Spleen (tissue), 11 donors: ENCODE measurements at regions not wholly inside any gene's neighbourhood (a gene's known extent, or its start where the extent isn't known, plus 50 kb on each side); places are given as distances from the start of the nearest gene placed in this dataset.

Experiments used
- DNase-seq: peaks from one replicate; pipeline ENCODE4 v3.0.0-alpha.2; 2020
- H3K27ac ChIP-seq, 8 donors: fragments of 200-600 bp; sonication (generic) in 7 of 8; 1 replicate in 4 of 8; 2 replicates in 4 of 8; pipeline versions ENCODE4 v1.5.0 to v1.8.0; 2016 to 2021; ENCODE audit warnings: inconsistent platforms in 4 of 8, mild to moderate bottlenecking in 4 of 8, moderate library complexity in 1 of 8
- H3K27me3 ChIP-seq, 7 donors: fragments of 200-600 bp; sonication (generic) in 6 of 7; replicated peaks in 1 of 7; 1 replicate in 4 of 7; 2 replicates in 3 of 7; pipeline versions ENCODE4 v1.5.0 to v1.8.0; 2016 to 2021; ENCODE audit warnings: inconsistent platforms in 3 of 7, mild to moderate bottlenecking in 1 of 7
- H3K36me3 ChIP-seq, 6 donors: fragments of 200-600 bp; sonication (generic) in 5 of 6; 1 replicate in 4 of 6; 2 replicates in 2 of 6; pipeline versions ENCODE4 v1.5.0 to v1.8.0; 2016 to 2021; ENCODE audit warnings: inconsistent platforms in 2 of 6
- H3K4me1 ChIP-seq, 6 donors: fragments of 200-600 bp; sonication (generic) in 5 of 6; 1 replicate in 3 of 6; 2 replicates in 3 of 6; pipeline versions ENCODE4 v1.5.0 to v1.8.0; 2016 to 2021; ENCODE audit warnings: inconsistent platforms in 3 of 6
- H3K4me3 ChIP-seq, 8 donors: fragments of 200-600 bp; sonication (generic) in 7 of 8; 1 replicate in 4 of 8; 2 replicates in 4 of 8; pipeline versions ENCODE4 v1.5.0 to v1.8.0; 2016 to 2021; ENCODE audit warnings: inconsistent platforms in 4 of 8, mild to moderate bottlenecking in 4 of 8, moderate library complexity in 2 of 8
- H3K9me3 ChIP-seq, 8 donors: fragments of 200-600 bp; sonication (generic) in 7 of 8; 1 replicate in 4 of 8; 2 replicates in 4 of 8; pipeline versions ENCODE4 v1.5.0 to v1.8.0; 2016 to 2021; ENCODE audit warnings: inconsistent platforms in 4 of 8
- POLR2A ChIP-seq, 3 donors: fragments of 450-650 bp; IDR thresholded peaks; one replicate each; pipeline ENCODE4 v1.5.1; 2017; ENCODE audit warnings: antibody characterized with exemption in 3 of 3, mild to moderate bottlenecking in 1 of 3
- POLR2AphosphoS5 ChIP-seq, 3 donors: sonication (generic); formaldehyde crosslinking; IDR thresholded peaks; one replicate each; pipeline ENCODE4 v1.5.1; 2017; ENCODE audit warnings: antibody characterized with exemption in 3 of 3
- WGBS, 5 donors: extraction: QIAGEN DNeasy Blood & Tissue Kit in 3 of 5; methylation state at CpG; one replicate each; pipeline versions ENCODE4 v1.1.5 to v1.1.7; 2013 to 2018; 5-methylcytosine and 5-hydroxymethylcytosine counted together
- intact Hi-C: fragments of 100-400 bp; cut with DNase I; formaldehyde crosslinking; loops from one replicate; pipeline ENCODE4 v1.15.0; 2023; ENCODE audit warnings: low total_unique reads
- TF ChIP-seq, protein P1 (sequence below), 11 experiments: fragments of 200-600 bp in 7 of 11; fragments of 450-650 bp in 4 of 11; sonication (generic) in 4 of 11; IDR thresholded peaks in 8 of 11; conservative IDR thresholded peaks in 3 of 11; 1 replicate in 7 of 11; 2 replicates in 4 of 11; pipeline versions ENCODE4 v1.4.0 to v1.8.0; 2016 to 2021; ENCODE audit warnings: antibody characterized with exemption in 11 of 11, inconsistent platforms in 4 of 11, mild to moderate bottlenecking in 1 of 11
- donor health status: healthy with polysubstance abuse.
- donor health status: DM: no; HTN: no; CAD: no; lungs with moderate emphysema.
- donor health status: DM: no; HTN: no; CAD: no.
- donor health status: Bipolar disorder and iron deficiency.
- donor health status: healthy.
- donor health status: DM: no; HTN: no; CAD: no.
- donor health status: DM: yes; HTN: yes; CAD: no.

DNA sequence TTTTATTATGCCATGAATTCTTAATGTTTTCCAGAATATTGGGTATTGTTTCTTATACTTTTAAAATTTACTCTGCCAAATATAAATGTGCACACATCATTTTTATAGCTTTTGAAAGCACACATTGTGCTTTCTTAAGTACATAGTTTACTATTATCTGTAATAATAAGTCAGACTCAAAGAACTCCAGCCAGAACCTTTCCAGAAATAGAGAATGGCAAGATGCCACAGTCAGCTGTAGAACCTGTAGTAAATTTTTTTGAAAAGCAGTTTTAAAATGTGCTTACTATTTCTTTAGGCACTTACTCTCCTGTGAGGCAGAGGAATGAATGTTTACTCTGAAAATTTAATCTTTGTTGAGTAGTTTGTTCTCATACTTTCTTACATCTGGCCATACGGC lies 1287.1 kb downstream of the PCDH9 start:
- intact Hi-C loops = no loop called here
- no peak for DNase-seq
- 89 to 94% (median 93%) methylated on average over 1 of the region's 1 CpG for WGBS, 5 donors

DNA sequence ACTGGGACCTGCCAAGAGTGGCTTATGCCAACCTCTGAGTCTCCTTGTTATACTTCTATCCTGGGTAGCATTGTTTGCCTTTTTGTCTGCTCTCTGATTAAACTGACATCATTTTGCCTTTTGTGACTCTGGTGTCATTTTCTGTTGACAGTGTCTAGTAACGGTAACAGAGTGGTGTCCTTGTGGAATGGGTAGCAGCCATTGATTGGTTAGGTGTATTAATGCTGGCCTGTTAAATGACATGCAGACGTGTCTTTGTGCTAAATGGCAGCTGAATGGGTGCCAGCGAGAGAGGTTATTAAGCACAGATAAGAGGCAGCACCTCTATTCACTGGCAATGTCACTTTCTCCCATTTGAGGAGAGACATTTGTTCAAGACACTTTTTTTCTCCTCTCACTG lies 1289.4 kb downstream of the PCDH9 start:
- intact Hi-C loops = no loop called here
- no peaks in the 10 kb centered on the region for H3K27me3 ChIP-seq
- H3K4me3 ChIP-seq = no peak overlapping the region
- no peaks in the 10 kb centered on the region for H3K36me3 ChIP-seq
- H3K27ac ChIP-seq = no peak overlapping the region
- WGBS, 5 donors = 79 to 88% (median 84%) methylated on average over 3 of the region's 3 CpGs
- DNase-seq = no peak
- H3K9me3 ChIP-seq = no peaks in the 10 kb centered on the region
- no peaks in the 10 kb centered on the region for H3K4me1 ChIP-seq
- no peak for TF ChIP-seq POLR2AphosphoS5 (IDR thresholded peaks at IDR 0.05)
- no peak for TF ChIP-seq POLR2A (IDR thresholded peaks at IDR 0.05)
- TF ChIP-seq, protein P1, sequence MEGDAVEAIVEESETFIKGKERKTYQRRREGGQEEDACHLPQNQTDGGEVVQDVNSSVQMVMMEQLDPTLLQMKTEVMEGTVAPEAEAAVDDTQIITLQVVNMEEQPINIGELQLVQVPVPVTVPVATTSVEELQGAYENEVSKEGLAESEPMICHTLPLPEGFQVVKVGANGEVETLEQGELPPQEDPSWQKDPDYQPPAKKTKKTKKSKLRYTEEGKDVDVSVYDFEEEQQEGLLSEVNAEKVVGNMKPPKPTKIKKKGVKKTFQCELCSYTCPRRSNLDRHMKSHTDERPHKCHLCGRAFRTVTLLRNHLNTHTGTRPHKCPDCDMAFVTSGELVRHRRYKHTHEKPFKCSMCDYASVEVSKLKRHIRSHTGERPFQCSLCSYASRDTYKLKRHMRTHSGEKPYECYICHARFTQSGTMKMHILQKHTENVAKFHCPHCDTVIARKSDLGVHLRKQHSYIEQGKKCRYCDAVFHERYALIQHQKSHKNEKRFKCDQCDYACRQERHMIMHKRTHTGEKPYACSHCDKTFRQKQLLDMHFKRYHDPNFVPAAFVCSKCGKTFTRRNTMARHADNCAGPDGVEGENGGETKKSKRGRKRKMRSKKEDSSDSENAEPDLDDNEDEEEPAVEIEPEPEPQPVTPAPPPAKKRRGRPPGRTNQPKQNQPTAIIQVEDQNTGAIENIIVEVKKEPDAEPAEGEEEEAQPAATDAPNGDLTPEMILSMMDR (IDR thresholded peaks at IDR 0.05 in 8 of 11, conservative IDR thresholded peaks at IDR 0.05 in 3 of 11) = no peak

More for the DNA sequence above, 1287.1 kb downstream of the PCDH9 start:
- no peak overlapping the region for H3K4me3 ChIP-seq
- no peaks in the 10 kb centered on the region for H3K27me3 ChIP-seq
- TF ChIP-seq POLR2A (IDR thresholded peaks at IDR 0.05) (no peak), POLR2AphosphoS5 (IDR thresholded peaks at IDR 0.05) (no peak)
- TF ChIP-seq, protein P1 (IDR thresholded peaks at IDR 0.05 in 8 of 11, conservative IDR thresholded peaks at IDR 0.05 in 3 of 11) = no peak
- no peaks in the 10 kb centered on the region for H3K36me3 ChIP-seq
- H3K4me1 ChIP-seq = no peaks in the 10 kb centered on the region
- no peaks in the 10 kb centered on the region for H3K9me3 ChIP-seq
- no peak overlapping the region for H3K27ac ChIP-seq

DNA sequence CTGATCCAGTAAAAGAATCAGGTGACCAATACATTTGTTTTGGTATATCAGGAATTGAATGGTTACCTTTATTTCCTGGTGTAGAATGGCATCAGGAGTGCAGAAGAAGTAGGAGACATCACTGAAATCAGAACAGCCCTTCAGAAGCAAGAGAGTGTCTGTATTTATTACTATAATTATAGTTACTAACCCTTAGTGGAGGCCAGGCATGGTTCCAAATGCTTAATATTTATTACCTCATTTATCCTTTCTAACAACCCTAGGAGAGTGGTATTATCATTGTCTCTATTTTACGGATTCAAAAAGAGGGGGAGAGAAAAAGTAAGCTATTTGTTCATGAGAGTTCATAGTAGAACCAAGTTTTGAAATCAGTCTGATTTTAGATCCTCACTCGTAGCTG lies 1292.9 kb downstream of the PCDH9 start:
- no peaks in the 10 kb centered on the region for H3K27me3 ChIP-seq
- TF ChIP-seq, protein P1 (IDR thresholded peaks at IDR 0.05 in 8 of 11, conservative IDR thresholded peaks at IDR 0.05 in 3 of 11) = no peak
- TF ChIP-seq POLR2A (IDR thresholded peaks at IDR 0.05) (no peak), POLR2AphosphoS5 (IDR thresholded peaks at IDR 0.05) (no peak)
- intact Hi-C loops = no loop called here
- 72 to 89% (median 78%) methylated on average over 2 of the region's 2 CpGs for WGBS, 5 donors
- DNase-seq = no peak
- H3K36me3 ChIP-seq = no peaks in the 10 kb centered on the region
- H3K27ac ChIP-seq = no peak overlapping the region
- no peak overlapping the region for H3K4me3 ChIP-seq
- no peaks in the 10 kb centered on the region for H3K4me1 ChIP-seq
- no peaks in the 10 kb centered on the region for H3K9me3 ChIP-seq

DNA sequence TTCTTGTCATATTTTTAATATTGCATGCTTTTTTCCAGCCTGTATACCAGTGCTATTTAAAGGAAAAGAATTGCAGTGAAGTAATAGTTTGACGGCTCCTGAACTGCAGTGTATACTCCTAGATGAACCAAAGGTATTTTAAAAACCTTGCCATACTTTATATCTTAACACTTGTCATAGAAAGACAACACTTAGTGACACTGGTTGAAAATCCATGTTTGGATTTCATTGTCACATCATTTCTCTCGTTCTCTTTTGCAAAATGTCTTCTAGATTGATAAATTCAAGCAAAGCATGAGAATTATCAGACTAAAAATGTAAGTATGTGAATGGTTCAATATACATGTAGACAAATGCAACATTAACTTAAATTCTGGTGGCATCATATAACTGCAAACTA lies 1293.9 kb downstream of the PCDH9 start:
- Histone ChIP-seq H3K4me1 (no peaks in the 10 kb centered on the region), H3K27me3 (no peaks in the 10 kb centered on the region), H3K27ac (no peak overlapping the region), H3K36me3 (no peaks in the 10 kb centered on the region), H3K4me3 (no peak overlapping the region), H3K9me3 (no peaks in the 10 kb centered on the region)
- intact Hi-C loops = no loop called here
- DNase-seq = no peak
- TF ChIP-seq, protein P1 (IDR thresholded peaks at IDR 0.05 in 8 of 11, conservative IDR thresholded peaks at IDR 0.05 in 3 of 11) = no peak
- TF ChIP-seq POLR2AphosphoS5 (IDR thresholded peaks at IDR 0.05) (no peak), POLR2A (IDR thresholded peaks at IDR 0.05) (no peak)
- WGBS, 5 donors = 69 to 81% (median 75%) methylated on average over 2 of the region's 2 CpGs
